B cell (primary cell): ENCODE measurements at regions not wholly inside any gene's neighbourhood (a gene's known extent, or its start where the extent isn't known, plus 50 kb on each side); places are given as distances from the start of the nearest gene placed in this dataset.
"Not testable (repeated sequence)": the region's sequence is repeated elsewhere in the genome, so short reads cannot be mapped to it uniquely, and the experiment has no call there.

Source experiments
- ATAC-seq: fragments of 200-7000 bp; cut with Tn5 transposase; one replicate; pipeline ENCODE4 v1.10.0; 2021; ENCODE audit warnings: low read depth, mild to moderate bottlenecking, moderate number of reproducible peaks, moderate library complexity
- CTCF ChIA-PET: fragments of 350-600 bp; sonication (Branson Sonifier 250); formaldehyde crosslinking; loops from one replicate; lab custom pipeline; 2021; ENCODE audit warnings: antibody characterized with exemption, inconsistent platforms; lab: Charles Lee
- POLR2A ChIA-PET: fragments of 350-600 bp; sonication (Branson Sonifier 250); formaldehyde crosslinking; loops from one replicate; lab custom pipeline; 2021; ENCODE audit warnings: antibody characterized with exemption; lab: Charles Lee
- DNase-seq: peaks from one replicate; pipeline ENCODE4 v3.0.0; 2013
- H2AFZ ChIP-seq: 2 replicates; pipeline ENCODE4 v1.6.1; 2012; ENCODE audit warnings: mild to moderate bottlenecking, low read depth, low read length; ENCODE audit not compliant: insufficient read depth, poor library complexity, severe bottlenecking
- H3K27ac ChIP-seq, 2 donors: 1 replicate in 1 of 2; 2 replicates in 1 of 2; pipeline ENCODE4 v1.5.1; 2012 to 2013; ENCODE audit warnings: low read length in 2 of 2, mild to moderate bottlenecking in 2 of 2, moderate library complexity in 1 of 2
- H3K27me3 ChIP-seq, 4 experiments: fragments of 200-600 bp in 1 of 4; sonication (generic) in 1 of 4; replicated peaks in 1 of 4; 1 replicate in 2 of 4; 2 replicates in 2 of 4; pipeline versions ENCODE4 v1.6.1 to v1.7.0; 2013 to 2016; ENCODE audit warnings: low read length in 3 of 4, mild to moderate bottlenecking in 2 of 4, mixed read lengths in 1 of 4, moderate library complexity in 1 of 4; ENCODE audit not compliant: insufficient read depth in 4 of 4, control insufficient read depth in 3 of 4; ENCODE audit errors: control extremely low read depth in 1 of 4
- H3K36me3 ChIP-seq, 2 experiments: replicated peaks in 1 of 2; 1 replicate in 1 of 2; 2 replicates in 1 of 2; pipeline versions ENCODE4 v1.6.1 to v1.7.1; 2013; ENCODE audit warnings: low read length in 1 of 2; ENCODE audit not compliant: insufficient read depth in 2 of 2, control insufficient read depth in 1 of 2; ENCODE audit errors: control extremely low read depth in 1 of 2, extremely low read depth in 1 of 2
- H3K4me1 ChIP-seq, 2 donors: fragments of 200-600 bp in 1 of 2; sonication (generic) in 1 of 2; 1 replicate in 1 of 2; 2 replicates in 1 of 2; pipeline versions ENCODE4 v1.5.1 to v1.6.1; 2013 to 2017; ENCODE audit warnings: low read length in 2 of 2; ENCODE audit not compliant: control insufficient read depth in 2 of 2, insufficient read depth in 2 of 2
- H3K4me2 ChIP-seq: replicated peaks from 2 replicates; pipeline ENCODE3; 2012; ENCODE audit warnings: mild to moderate bottlenecking, low read depth, low read length; ENCODE audit not compliant: poor library complexity, severe bottlenecking
- H3K4me3 ChIP-seq, 5 experiments: fragments of 200-600 bp in 1 of 5; sonication (generic) in 1 of 5; 1 replicate in 3 of 5; 2 replicates in 2 of 5; pipeline versions ENCODE4 v1.5.1 to v1.7.0; 2011 to 2016; ENCODE audit warnings: low read length in 4 of 5, mild to moderate bottlenecking in 4 of 5, low read depth in 2 of 5, control low read depth in 1 of 5, moderate library complexity in 1 of 5; ENCODE audit not compliant: insufficient read depth in 1 of 5; ENCODE audit errors: control extremely low read depth in 1 of 5, extremely low read depth in 1 of 5
- H3K79me2 ChIP-seq: fragments of 200-600 bp; sonication (generic); one replicate; pipeline ENCODE4 v1.6.0; 2016; ENCODE audit warnings: low read length; ENCODE audit not compliant: control insufficient read depth, insufficient read depth
- H3K9ac ChIP-seq: fragments of 200-600 bp; sonication (generic); 2 replicates; pipeline ENCODE4 v1.6.1; 2017; ENCODE audit warnings: mild to moderate bottlenecking, low read length, moderate library complexity
- H3K9me3 ChIP-seq, 3 donors: one replicate each; pipeline versions ENCODE4 v1.6.1 to v1.7.1; 2013; ENCODE audit warnings: low read length in 2 of 3; ENCODE audit not compliant: control insufficient read depth in 2 of 3, insufficient read depth in 1 of 3; ENCODE audit errors: control extremely low read depth in 1 of 3
- H4K20me1 ChIP-seq: 2 replicates; pipeline ENCODE4 v1.6.0; 2012; ENCODE audit warnings: mild to moderate bottlenecking, low read length; ENCODE audit not compliant: insufficient read depth, control insufficient read depth, poor library complexity, severe bottlenecking
- H3K27ac Mint-ChIP-seq: one replicate; pipeline ENCODE4 v1.8.0; 2021; ENCODE audit warnings: mixed read lengths
- H3K27me3 Mint-ChIP-seq: one replicate; pipeline ENCODE4 v1.8.0; 2021; ENCODE audit warnings: mixed read lengths
- H3K4me1 Mint-ChIP-seq: one replicate; pipeline ENCODE4 v1.8.0; 2021; ENCODE audit warnings: mixed read lengths
- H3K4me3 Mint-ChIP-seq: one replicate; pipeline ENCODE4 v1.8.0; 2021; ENCODE audit warnings: mixed read lengths
- H3K9me3 Mint-ChIP-seq: one replicate; pipeline ENCODE4 v1.8.0; 2022; ENCODE audit warnings: mixed read lengths; ENCODE audit not compliant: insufficient read depth
- CTCF ChIP-seq: fragments of 200-600 bp; IDR thresholded peaks from one replicate; pipeline ENCODE4 v1.8.0; 2022; ENCODE audit warnings: antibody characterized with exemption, mild to moderate bottlenecking
- EZH2 ChIP-seq: IDR thresholded peaks from 2 replicates; pipeline ENCODE4 v1.6.1; 2012; ENCODE audit warnings: borderline replicate concordance, low read depth, mild to moderate bottlenecking, moderate library complexity, low read length; ENCODE audit not compliant: insufficient read depth, poor library complexity, severe bottlenecking
- WGBS: methylation state at CpG from one replicate; pipeline ENCODE4 v1.1.5; 2013; ENCODE audit warnings: missing lambda C conversion rate; ENCODE audit not compliant: insufficient coverage; 5-methylcytosine and 5-hydroxymethylcytosine counted together
- intact Hi-C: fragments of 100-400 bp; cut with micrococcal nuclease; formaldehyde crosslinking; loops from one replicate; pipeline ENCODE4 v1.10.0; 2022

GRCh38 chr6:8299034-8299433, 136.3 kb downstream of the SLC35B3 start:
- Histone ChIP-seq H3K9ac (no peak overlapping the region), H3K4me3 (no peak overlapping the region), H4K20me1 (no peaks in the 10 kb centered on the region), H3K27me3 (no peaks in the 10 kb centered on the region), H3K79me2 (no peaks in the 10 kb centered on the region), H3K4me1 (no peaks in the 10 kb centered on the region), H3K9me3 (peaks cover 0 to 6% (median 0%) of the 10 kb centered on the region in 3 donors), H3K36me3 (no peaks in the 10 kb centered on the region), H3K27ac (no peak overlapping the region), H3K4me2 (no peak overlapping the region), H2AFZ (no peak overlapping the region)
- POLR2A ChIA-PET = no interaction called here
- H3K27me3 Mint-ChIP-seq = peaks cover 9% of the 10 kb centered on the region
- TF ChIP-seq CTCF (no peak), EZH2 (no peak)
- no peak overlapping the region for H3K4me3 Mint-ChIP-seq
- no peak for DNase-seq
- 60% methylated on average over 1 of the region's 4 CpGs for WGBS
- peaks cover 5% of the 10 kb centered on the region for H3K9me3 Mint-ChIP-seq
- CTCF ChIA-PET = no interaction called here
- ATAC-seq = no peak
- intact Hi-C loops = no loop called here
- H3K27ac Mint-ChIP-seq = no peak overlapping the region
- H3K4me1 Mint-ChIP-seq = no peaks in the 10 kb centered on the region

- H3K4me1 Mint-ChIP-seq, POLR2A ChIA-PET, H3K4me3 ChIP-seq, H3K9me3 ChIP-seq, H3K4me3 Mint-ChIP-seq, H3K27me3 Mint-ChIP-seq, H3K79me2 ChIP-seq, CTCF ChIA-PET, H3K9ac ChIP-seq, H4K20me1 ChIP-seq, DNase-seq, ATAC-seq, H3K4me1 ChIP-seq, H3K27me3 ChIP-seq, H2AFZ ChIP-seq, H3K27ac ChIP-seq, H3K9me3 Mint-ChIP-seq, H3K27ac Mint-ChIP-seq, H3K4me2 ChIP-seq, H3K36me3 ChIP-seq, intact Hi-C loops: not testable (repeated sequence)
- 86% methylated on average over 2 of the region's 4 CpGs for WGBS
These were observed 152.4 kb downstream of the SLC35B3 start for GRCh38 chr6:8282946-8283345.
